NCI-H1694 treated with DMSO at 0.1 percent for 48 hours (cell line): ENCODE measurements at regions not wholly inside any gene's neighbourhood (a gene's known extent, or its start where the extent isn't known, plus 50 kb on each side); places are given as distances from the start of the nearest gene placed in this dataset.

ENCODE experiments used
- DNase-seq: peaks from one replicate; lab custom pipeline; 2025; lab: John Stamatoyannopoulos, UW

- no peak for DNase-seq
Observed at GRCh38 chr10:47190802-47191450, 109.1 kb upstream of the GDF10 start.

DNA sequence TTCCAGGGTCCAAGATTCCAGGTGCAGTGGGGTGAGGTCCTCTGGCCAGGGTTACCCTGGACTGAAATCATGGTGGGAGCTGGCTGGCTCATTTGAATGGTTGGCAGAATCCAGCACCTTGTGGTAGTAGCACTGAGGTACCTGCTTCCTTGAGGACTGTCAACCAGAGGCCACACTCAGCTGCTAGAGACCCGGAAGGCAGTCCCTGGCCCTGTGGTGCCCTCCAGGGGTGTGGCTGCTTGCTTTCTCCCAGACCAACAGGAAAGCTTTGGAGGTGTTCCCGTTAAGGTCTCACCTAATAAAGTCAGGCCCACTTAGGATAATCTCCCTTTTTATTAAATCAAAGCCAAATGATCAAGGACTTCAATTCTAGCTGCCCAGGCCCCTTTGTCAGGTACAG is 107.7 kb upstream of the GDF10 start:
- no peak for DNase-seq

GRCh38 chr10:47193666-47194065 is 106.3 kb upstream of the GDF10 start:
- no peak for DNase-seq

DNA sequence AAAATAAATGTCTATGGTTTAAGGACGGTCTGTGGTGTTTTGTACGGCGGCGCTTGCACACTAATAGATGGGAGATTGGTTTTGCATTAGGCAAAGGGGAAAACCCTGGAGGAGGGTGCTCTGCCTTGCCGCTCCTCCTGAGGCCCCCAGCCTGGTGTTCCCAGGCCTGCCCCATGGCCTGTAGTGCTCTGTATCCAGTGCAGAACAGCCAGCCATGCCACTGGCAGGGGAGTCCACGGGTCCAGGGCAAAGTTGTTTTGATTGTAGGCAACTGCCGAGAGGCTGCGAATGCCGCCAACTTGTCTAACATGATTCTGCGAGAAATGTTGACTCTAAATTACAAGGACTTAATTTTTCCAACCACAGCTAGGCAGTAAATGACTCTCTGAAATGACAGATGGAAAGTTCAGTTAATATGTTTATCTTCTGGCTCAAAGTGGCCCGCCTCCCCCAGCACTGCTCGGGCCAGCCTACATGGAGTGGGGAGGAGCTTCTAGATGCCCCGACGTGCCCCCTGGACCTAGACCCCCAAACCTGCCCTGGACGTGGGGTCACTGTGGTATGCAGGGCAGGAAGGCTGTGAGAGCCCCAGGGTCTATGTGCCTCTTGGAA is 104.6 kb upstream of the GDF10 start:
- peak; percentile 9 for DNase-seq

DNA sequence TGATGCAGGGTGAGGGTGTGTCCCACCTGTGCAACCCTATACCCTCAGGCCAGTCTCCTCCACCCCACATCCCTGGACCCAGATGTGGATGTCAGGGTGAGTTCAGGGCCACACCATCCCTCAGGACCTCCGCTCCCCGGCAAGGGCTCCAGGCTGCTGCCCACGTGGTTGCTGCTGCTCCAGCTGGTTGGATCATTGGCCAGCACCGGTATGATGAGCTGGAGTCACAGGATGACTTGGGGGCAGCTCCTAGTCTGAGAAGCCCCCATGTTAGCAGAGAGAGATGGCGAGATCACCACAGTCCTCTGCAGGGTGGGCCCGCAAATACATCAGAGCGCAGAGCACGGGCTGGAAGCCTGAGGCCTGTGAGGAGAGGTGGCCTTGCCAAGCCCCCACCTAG is 103.3 kb upstream of the GDF10 start:
- no peak for DNase-seq

DNA sequence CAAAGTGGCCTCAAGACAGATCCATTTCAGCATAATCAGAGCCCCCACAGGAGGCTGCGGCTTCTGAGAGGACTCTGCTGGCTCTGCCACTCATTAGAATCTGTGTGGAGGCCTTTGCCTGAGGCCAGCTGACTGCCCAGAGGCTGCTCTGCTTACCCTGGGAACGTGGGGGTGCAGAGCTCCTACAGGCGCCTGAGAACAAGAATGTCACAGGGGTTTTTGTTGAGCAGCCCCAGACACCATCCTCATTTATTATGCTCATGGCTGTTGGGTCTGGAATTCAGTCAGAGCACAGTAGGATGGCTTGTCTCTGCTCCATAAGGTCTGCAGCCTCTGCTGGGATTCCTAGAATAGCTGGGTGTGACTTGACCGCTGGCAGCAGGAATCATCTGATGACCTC is 101.8 kb upstream of the GDF10 start:
- DNase-seq = no peak

DNA sequence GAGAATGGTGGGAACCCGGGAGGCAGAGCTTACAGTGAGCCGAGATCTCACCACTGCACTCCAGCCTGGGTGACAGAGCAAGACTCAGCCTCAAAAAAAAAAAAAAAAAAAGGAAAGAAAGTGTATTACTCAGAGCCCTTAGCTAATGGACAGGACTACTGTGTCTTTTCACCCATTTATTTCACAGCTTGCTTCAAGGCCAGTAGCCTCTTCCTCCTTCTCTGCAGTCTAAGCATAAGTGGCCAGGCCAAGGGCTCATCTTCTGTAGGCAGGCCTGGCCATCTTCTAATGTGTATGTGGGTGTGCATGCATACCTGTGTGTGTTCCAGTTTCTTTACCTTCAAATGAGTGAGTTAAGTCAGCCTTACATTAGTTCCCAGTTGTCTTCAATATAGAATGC is 94.8 kb upstream of the GDF10 start:
- DNase-seq = no peak

DNA sequence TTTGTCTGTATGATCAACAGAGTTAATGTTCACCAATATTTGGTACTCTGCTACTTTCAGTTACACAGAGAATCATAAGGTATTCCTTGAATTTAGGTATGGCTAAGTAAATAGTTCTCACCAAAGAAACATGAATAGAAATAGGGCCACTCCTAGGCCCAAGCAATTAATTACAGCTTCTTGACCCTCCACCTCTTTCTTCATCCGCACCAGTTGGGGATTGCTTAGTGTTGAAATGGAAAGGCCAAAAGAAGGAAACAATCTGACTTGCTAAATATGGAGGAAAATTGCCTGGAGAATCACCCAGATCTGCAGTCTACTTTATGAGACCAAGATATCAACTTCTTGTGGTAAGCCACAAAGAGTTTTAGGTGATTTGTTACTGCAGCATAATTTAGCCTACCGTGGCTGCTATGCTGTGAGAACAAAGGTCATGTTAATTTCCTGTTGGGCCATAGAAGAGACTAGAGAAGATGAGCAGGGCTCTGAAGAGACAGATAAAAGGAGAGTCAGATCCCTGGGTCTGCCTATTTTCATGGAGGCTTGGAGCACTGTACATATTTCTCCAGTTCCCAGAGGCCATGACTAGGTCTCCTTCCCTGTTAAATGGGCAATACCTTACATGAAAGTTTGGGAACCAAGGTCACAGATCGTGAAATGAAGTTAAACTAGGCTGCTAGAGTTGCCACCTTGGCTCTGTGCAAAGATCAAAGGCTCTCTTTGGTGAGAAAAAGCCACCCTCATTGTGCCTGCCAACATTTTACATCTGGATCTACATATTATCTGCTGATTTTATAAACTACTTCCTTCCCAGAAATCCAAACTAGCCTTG is 93.3 kb upstream of the GDF10 start:
- no peak for DNase-seq

DNA sequence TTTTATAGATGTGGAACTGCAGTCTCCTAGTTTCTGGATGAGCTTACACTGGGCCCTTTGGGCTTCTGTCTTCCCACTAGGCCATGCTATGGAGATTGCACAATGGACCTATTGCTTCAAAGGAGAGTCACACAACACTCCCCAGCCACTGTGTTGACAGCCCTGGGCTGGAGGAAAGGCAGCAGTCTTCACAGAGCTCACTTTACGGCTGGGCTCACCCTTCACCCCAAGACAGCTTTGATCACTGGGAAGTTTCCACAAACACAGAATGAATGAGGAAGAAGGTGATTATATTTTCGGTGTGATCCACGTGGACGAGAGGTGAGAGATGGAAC is 92.7 kb upstream of the GDF10 start:
- DNase-seq = no peak

DNA sequence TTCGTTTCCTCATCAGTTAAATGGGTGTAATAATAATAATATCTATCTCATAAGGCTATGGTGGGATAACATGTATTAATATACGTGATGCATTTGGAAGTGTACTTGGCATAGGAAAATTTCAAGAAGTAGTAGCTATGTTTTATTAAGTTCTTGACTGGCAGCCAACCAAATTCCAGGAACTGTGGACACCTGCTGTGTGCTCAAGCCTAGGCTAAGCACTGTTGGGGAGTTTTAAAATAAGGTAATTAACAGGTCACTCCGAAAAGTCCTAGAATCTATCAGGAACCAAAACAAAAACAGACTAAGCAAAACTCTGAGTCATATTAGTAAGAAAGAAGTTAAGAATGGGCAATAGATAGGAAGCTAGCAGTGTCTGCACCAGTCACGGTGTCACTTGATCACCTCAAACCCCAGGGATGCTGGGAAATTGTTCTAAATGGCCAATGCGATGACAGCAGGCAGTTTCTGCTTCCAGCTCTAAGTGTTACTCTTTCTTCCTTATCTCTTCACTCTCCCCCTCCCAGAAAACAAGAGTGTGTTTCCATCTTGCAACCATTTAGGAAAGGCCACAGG is 92.0 kb upstream of the GDF10 start:
- no peak for DNase-seq

- DNase-seq = no peak
Observed at GRCh38 chr10:47209466-47209865, 90.5 kb upstream of the GDF10 start.

GRCh38 chr10:47214520-47214919 is 85.5 kb upstream of the GDF10 start:
- DNase-seq = no peak

DNA sequence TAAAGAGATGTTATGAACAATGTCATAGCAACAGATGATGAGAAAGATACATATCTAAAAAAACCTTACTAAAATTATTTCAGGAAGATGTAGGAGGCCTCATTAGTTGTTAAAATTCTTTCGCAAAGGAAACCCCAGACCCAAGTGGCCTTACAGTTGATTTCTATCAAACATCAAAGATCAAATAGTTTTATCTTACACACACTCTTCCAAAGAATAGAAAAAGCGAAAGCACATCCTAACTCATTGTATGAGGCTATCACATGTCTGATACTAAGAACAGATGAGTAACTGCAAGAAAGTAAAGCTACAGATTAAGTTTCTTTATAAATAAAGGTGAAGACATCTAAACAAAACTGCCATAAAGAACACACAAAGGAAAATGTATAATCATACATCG is 82.9 kb upstream of the GDF10 start:
- no peak for DNase-seq

DNA sequence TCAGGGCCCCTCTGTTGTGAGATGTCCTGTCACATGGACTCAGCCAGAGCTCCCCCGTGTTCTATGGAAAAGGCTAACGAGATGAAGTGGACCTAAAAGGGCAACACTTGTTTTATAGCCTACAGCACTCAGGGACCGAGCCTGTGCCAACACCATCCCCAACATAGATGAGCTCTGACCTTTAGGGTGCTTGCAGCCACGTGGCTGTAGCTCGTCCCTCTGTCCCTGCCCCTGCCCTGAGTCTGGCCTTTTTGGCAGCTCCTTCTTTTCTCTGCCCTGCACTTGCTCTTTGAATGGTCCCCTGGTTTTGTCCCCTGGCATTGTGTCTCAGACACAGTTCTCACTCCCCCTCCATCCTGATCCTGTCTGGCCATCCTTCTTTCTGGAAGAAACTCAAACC is 81.2 kb upstream of the GDF10 start:
- DNase-seq = no peak

- no peak for DNase-seq
Observed at GRCh38 chr10:47222461-47222860, 77.5 kb upstream of the GDF10 start.

- no peak for DNase-seq
Observed at GRCh38 chr10:47223236-47223635, 76.8 kb upstream of the GDF10 start.

DNA sequence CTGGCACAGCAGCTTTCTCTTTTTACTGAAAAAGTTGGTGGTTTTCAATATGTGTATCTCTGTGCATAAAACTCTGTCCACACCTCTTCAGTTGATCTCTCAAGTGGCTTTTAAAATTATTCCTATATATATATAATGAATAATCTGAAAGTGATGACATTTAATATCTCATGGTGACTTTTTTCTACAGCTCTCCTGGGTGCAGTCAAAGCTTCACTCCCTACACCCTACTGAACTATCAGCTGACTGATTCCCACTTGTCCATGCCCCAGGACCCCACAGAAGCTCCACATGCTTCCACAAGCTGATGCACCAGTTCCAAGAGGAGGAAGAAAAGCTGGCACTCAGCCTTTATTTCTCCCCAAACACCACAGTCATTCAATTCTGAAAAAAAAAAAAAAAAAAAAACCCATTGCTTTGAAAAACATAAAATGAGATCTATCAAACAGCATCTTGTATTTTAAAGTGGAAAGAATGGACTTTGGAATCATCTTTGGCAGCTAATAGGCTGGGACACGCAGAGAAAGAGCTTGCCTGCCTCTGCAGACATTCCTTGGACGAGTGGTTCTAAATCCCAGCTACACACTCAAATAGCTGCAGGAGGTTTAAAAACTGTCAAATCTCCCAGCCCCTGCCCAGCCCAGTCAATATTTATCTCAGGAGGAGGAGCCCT is 75.3 kb upstream of the GDF10 start:
- DNase-seq = no peak

- no peak for DNase-seq
Observed at GRCh38 chr10:47225219-47225927, 74.6 kb upstream of the GDF10 start.

- DNase-seq = no peak
Observed at GRCh38 chr10:47225928-47226645, 73.9 kb upstream of the GDF10 start.

- no peak for DNase-seq
Observed at GRCh38 chr10:47230482-47230881, 69.5 kb upstream of the GDF10 start.

GRCh38 chr10:47230957-47231356 is 69.0 kb upstream of the GDF10 start:
- no peak for DNase-seq
